ENCODE measurements at regions not wholly inside any gene's neighbourhood (a gene's known extent, or its start where the extent isn't known, plus 50 kb on each side); places are given as distances from the start of the nearest gene placed in this dataset. TPM values are rescaled to one million over a fixed set of nuclear protein-coding genes. Genes with fewer than 3 reads are reported as not detected.

- H3K36me3 ChIP-seq (ENCODE audit: insufficient read depth) = no peaks in the 10 kb centered on the region
- DNase-seq (ENCODE audit: extremely low spot score) = no peak
- H3K4me3 ChIP-seq (ENCODE audit: low read depth, low read length) = no peak overlapping the region
- no peaks in the 10 kb centered on the region for H3K4me1 ChIP-seq (ENCODE audit: insufficient read depth)
- no peak overlapping the region for H3K27ac ChIP-seq (ENCODE audit: low read depth)
- 94% methylated on average over 1 of the region's 1 CpG for WGBS
Measured at GRCh38 chr22:27689664-27690063, 111.9 kb downstream of the MN1 start.

- 67% methylated on average over 3 of the region's 3 CpGs for WGBS
- H3K4me3 ChIP-seq (ENCODE audit: low read depth, low read length) = no peak overlapping the region
- no peak for DNase-seq (ENCODE audit: extremely low spot score)
- H3K27ac ChIP-seq (ENCODE audit: low read depth) = no peak overlapping the region
- no peaks in the 10 kb centered on the region for H3K36me3 ChIP-seq (ENCODE audit: insufficient read depth)
- H3K4me1 ChIP-seq (ENCODE audit: insufficient read depth) = no peaks in the 10 kb centered on the region
Measured at GRCh38 chr22:27690599-27690998, 111.0 kb downstream of the MN1 start.

GRCh38 chr22:27692243-27692642 lies 109.3 kb downstream of the MN1 start:
- Histone ChIP-seq H3K4me1 (ENCODE audit: insufficient read depth) (no peaks in the 10 kb centered on the region), H3K27ac (ENCODE audit: low read depth) (no peak overlapping the region), H3K4me3 (ENCODE audit: low read depth, low read length) (no peak overlapping the region), H3K36me3 (ENCODE audit: insufficient read depth) (no peaks in the 10 kb centered on the region)
- WGBS = 85% methylated on average over 4 of the region's 4 CpGs
- no peak for DNase-seq (ENCODE audit: extremely low spot score)

GRCh38 chr22:27695925-27696324 lies 105.6 kb downstream of the MN1 start:
- Histone ChIP-seq H3K36me3 (ENCODE audit: insufficient read depth) (no peaks in the 10 kb centered on the region), H3K4me1 (ENCODE audit: insufficient read depth) (no peaks in the 10 kb centered on the region), H3K27ac (ENCODE audit: low read depth) (no peak overlapping the region), H3K4me3 (ENCODE audit: low read depth, low read length) (no peak overlapping the region)
- no peak for DNase-seq (ENCODE audit: extremely low spot score)
- WGBS = 20% methylated on average over 3 of the region's 3 CpGs

- Histone ChIP-seq H3K36me3 (ENCODE audit: insufficient read depth) (no peaks in the 10 kb centered on the region), H3K27ac (ENCODE audit: low read depth) (no peak overlapping the region), H3K4me3 (ENCODE audit: low read depth, low read length) (no peak overlapping the region), H3K4me1 (ENCODE audit: insufficient read depth) (no peaks in the 10 kb centered on the region)
- DNase-seq (ENCODE audit: extremely low spot score) = no peak
- 83% methylated on average over 8 of the region's 8 CpGs for WGBS
Measured at GRCh38 chr22:27697888-27698287, 103.7 kb downstream of the MN1 start.

Small RNAs in the stretch of these regions (small RNA-seq; reads per million reads assigned to genes)
- not detected for gene RNU6-1066P
